D341Med (cell line): ENCODE measurements at regions not wholly inside any gene's neighbourhood (a gene's known extent, or its start where the extent isn't known, plus 50 kb on each side); places are given as distances from the start of the nearest gene placed in this dataset.

Experiments
- DNase-seq: peaks from one replicate; pipeline ENCODE4 v3.0.0; 2012; ENCODE audit warnings: low spot score

DNA sequence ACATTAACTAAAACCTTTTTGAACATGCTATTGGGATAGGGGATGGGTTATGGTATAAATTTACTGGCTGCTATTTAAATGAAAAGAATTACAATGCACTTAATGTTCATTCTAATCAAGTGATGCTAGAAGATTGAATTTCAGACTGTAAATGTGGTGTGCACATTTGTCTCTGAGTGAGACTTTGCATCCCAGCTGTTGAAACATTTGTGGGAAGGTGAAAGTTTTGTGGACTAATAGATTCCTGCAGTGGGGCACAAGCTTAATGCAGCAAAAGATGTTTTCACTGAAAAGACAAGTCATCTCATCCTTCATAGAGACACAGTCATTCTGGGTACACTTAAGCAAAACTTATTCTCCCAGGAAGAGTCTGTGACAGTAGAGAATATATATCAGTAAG, 323.6 kb downstream of the NFIB start:
- DNase-seq = no peak

- no peak for DNase-seq
Measured at GRCh38 chr9:13988944-13989343, 325.0 kb downstream of the NFIB start.

DNA sequence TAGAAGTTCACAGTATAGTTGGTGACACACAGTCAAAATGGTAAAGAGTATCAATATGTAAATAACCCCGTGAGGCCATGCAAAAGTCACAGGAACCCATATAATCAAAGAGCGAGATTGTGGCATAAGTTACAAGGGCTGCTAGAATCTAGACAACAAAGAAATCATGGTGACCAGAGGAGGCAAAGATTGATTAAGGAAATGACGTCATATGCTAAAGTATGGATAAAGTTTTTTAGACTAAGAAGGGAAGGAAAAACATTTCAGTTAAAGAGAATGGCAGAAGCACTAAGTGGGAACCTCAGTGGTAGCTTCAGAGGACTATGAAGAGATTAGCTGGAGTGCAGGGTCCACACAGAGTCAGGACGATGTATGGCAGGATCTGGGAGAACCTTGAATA, 330.3 kb downstream of the NFIB start:
- no peak for DNase-seq

DNA sequence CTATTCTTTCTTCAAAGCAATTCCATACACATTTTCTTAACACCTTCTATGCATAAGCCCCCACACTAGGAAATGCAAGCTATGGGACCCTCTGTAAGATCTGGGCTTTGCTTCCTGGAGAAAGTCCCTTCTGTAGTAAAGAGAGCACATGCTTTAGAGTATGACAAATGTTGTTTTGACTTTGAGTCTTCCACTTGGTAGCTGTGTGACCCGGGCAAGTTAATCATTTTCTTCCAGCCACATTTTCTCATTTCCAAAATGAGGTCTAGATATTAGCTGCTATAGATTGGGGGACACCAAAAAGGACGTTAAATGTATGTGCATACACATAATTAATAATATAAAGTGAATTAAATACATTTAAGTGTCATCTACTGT, 334.0 kb downstream of the NFIB start:
- no peak for DNase-seq

GRCh38 chr9:13975611-13976290, 338.2 kb downstream of the NFIB start:
- no peak for DNase-seq

- DNase-seq = no peak
Measured at GRCh38 chr9:13974891-13975290, 339.1 kb downstream of the NFIB start.

GRCh38 chr9:13971966-13972655, 341.8 kb downstream of the NFIB start:
- no peak for DNase-seq

DNA sequence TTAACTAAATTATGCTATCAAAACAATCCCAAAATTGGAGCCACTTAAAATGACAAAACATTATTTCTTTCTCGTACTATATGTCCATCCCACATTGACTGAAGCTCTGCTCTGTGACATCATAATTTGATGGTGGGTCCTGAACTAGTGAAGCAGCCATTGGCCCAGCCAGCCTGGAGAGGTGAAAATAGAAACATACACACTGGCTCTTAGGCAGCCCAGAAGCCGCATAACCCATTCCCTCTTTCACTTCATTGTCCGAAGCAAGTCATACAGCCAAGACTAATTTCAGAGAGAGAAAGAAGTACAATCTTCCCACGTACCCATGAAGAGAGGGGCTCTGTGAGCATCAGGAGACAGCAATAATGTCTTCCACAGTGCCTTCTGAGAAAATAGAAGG, 342.5 kb downstream of the NFIB start:
- DNase-seq = no peak

DNA sequence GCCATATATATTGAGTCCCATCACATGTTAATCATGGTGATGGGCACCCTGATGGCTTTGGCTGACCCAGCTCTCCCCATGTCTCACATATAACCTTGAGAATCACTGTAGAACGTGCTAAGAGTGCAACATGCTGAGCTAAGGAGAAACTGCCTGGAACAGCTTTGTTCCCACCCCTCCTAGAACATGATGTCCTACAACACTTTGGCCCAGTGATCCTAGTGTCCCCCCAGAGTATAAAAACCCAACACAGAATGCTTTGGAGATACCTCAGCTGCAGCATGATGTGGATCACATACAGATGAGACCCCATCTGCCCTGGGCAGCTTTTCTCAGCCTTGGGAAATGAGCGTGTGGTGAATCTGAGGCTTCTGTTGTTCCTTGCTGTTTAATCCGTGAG, 343.5 kb downstream of the NFIB start:
- no peak for DNase-seq

GRCh38 chr9:13970018-13970417, 343.9 kb downstream of the NFIB start:
- no peak for DNase-seq

DNA sequence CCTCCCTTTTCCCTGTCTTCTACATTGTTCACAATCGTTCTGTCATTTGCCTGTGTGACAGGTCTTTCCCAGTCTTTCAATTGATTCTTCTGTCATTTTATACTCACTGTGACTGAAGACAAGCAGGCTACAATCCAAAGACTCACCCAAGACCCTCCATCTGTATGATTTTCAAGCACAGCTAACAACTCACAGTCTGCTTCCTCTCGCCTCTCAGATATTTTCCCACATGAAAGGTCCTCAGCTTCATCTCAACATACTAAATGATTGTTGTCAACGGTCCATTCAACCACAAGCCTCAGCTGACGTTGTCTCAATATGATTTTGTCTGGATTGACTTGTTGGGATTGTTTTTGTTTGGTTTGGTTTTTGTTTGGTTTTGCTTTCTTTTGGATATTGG, 346.5 kb downstream of the NFIB start:
- no peak for DNase-seq

- DNase-seq = no peak
Measured at GRCh38 chr9:13967011-13967410, 346.9 kb downstream of the NFIB start.

DNA sequence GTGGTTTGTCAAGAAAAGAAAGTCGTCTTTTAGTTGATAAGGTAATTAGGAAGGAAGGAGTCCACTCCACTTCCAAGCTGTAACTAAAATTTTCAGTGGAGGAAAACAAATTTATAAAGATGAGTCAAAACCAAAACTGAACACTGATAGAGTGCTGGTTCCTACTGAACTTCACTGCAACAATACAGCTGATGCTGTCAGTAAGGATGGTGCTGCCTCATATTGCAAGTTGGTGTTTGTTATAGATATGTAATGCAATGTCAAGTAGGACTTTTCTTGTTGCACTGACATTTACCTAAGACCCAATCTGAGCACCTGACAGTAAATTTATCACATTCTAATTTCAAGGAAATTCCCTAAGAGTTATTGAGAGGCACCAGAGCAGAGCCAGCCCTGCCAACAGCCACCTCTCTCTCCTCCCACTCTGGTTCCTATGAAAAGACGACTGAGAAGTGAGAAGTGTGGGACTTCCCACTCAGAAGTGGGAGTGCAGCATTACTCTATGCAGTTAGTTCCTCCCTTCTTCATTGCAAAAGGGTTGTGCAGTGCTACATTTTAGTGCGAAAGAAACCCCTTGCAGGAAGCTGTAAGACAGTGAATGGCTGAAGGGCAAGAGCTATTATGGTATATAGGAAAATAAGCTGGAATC, 350.8 kb downstream of the NFIB start:
- DNase-seq = no peak

GRCh38 chr9:13962006-13962405, 351.9 kb downstream of the NFIB start:
- no peak for DNase-seq

- DNase-seq = no peak
Measured at GRCh38 chr9:13960011-13960765, 353.8 kb downstream of the NFIB start.

DNA sequence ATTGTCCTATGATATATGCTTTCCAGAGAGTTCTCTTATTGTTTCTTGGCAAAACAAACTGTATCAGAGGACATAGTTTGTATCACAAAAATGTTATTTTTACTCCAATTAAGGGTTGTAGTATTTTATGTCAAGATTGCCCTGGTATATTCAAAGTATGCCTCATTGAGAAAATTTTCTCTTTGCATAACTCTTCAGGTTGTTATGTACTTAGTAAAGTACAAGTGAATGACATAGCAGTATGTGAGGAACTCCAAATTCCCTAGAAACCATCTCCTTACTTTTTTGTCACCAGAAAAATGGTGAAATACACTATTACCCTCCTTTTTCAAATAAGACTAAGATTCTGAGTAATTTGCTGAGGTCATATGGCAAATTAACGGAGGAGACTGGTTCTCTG, 355.3 kb downstream of the NFIB start:
- no peak for DNase-seq

DNA sequence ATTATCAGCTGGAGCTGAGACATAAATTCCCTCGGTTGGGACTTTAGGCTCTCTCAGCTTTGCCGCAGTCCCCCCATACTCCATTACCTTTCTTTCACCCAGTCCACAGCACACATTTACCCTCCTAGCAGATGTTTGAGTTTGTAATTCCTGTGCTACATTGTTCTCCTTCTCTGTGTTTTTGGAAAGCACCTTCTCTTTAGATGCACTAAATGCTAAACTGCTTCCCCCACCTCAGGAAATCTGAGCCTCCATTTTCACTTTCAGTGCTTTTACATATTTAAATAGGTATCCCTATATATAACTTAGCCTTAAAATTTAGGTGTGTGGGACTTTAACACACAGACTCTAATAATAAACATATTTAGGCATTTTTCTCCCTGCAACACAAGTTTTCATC, 356.9 kb downstream of the NFIB start:
- no peak for DNase-seq

- no peak for DNase-seq
Measured at GRCh38 chr9:13956107-13956506, 357.8 kb downstream of the NFIB start.

GRCh38 chr9:13952906-13953305, 361.0 kb downstream of the NFIB start:
- no peak for DNase-seq

- DNase-seq = no peak
Measured at GRCh38 chr9:13948037-13948436, 365.9 kb downstream of the NFIB start.

GRCh38 chr9:13943176-13943575, 370.8 kb downstream of the NFIB start:
- DNase-seq = no peak

DNA sequence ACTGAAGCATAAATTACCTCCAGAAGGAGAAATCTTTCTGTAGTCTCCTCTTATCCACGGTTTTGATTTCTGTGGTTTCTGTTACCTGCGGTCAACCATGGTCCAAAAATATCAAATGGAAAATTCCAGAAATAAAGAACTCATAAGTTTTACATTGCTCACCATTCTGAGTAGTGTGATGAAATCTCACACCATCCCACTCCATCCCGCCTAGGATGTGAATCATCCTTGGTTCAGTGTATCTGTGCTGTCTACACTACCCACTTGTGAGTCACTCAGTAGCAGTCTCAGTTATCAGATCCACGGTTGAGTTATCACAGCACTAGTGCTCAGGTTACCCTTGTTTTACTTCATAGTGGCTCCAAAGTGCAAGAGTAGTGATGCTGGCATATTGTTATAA, 371.2 kb downstream of the NFIB start:
- DNase-seq = no peak

- no peak for DNase-seq
Measured at GRCh38 chr9:13942201-13942600, 371.7 kb downstream of the NFIB start.
